ENCODE measurements at regions not wholly inside any gene's neighbourhood (a gene's known extent, or its start where the extent isn't known, plus 50 kb on each side); places are given as distances from the start of the nearest gene placed in this dataset.
"Not testable (repeated sequence)": the region's sequence is repeated elsewhere in the genome, so short reads cannot be mapped to it uniquely, and the experiment has no call there.

- H3K4me3 ChIP-seq (ENCODE audit: low read depth, low read length) = no peak overlapping the region
- no peak for TF ChIP-seq CTCF (IDR thresholded peaks at IDR 0.05; ENCODE audit: low read depth, low read length)
Measured at GRCh38 chr17:64783556-64784352, 121.6 kb upstream of the SMURF2 start.

- H3K4me3 ChIP-seq (ENCODE audit: low read depth, low read length) = no peak overlapping the region
- TF ChIP-seq CTCF (IDR thresholded peaks at IDR 0.05; ENCODE audit: low read depth, low read length) = no peak
Measured at GRCh38 chr17:64783031-64783461, 120.9 kb upstream of the SMURF2 start.

GRCh38 chr17:64781810-64782555 lies 119.9 kb upstream of the SMURF2 start:
- TF ChIP-seq CTCF (IDR thresholded peaks at IDR 0.05; ENCODE audit: low read depth, low read length) = no peak
- no peak overlapping the region for H3K4me3 ChIP-seq (ENCODE audit: low read depth, low read length)

- no peak for TF ChIP-seq CTCF (IDR thresholded peaks at IDR 0.05; ENCODE audit: low read depth, low read length)
- no peak overlapping the region for H3K4me3 ChIP-seq (ENCODE audit: low read depth, low read length)
Measured at GRCh38 chr17:64781014-64781756, 119.1 kb upstream of the SMURF2 start.

GRCh38 chr17:64780096-64781013 lies 118.2 kb upstream of the SMURF2 start:
- no peak overlapping the region for H3K4me3 ChIP-seq (ENCODE audit: low read depth, low read length)
- no peak for TF ChIP-seq CTCF (IDR thresholded peaks at IDR 0.05; ENCODE audit: low read depth, low read length)

- TF ChIP-seq CTCF (IDR thresholded peaks at IDR 0.05; ENCODE audit: low read depth, low read length) = no peak
- no peak overlapping the region for H3K4me3 ChIP-seq (ENCODE audit: low read depth, low read length)
Measured at GRCh38 chr17:64779376-64780095, 117.4 kb upstream of the SMURF2 start.

- H3K4me3 ChIP-seq (ENCODE audit: low read depth, low read length) = not testable (repeated sequence)
Measured at GRCh38 chr17:64779098-64779375, 116.9 kb upstream of the SMURF2 start.
